ENCODE measurements at regions not wholly inside any gene's neighbourhood (a gene's known extent, or its start where the extent isn't known, plus 50 kb on each side); places are given as distances from the start of the nearest gene placed in this dataset.

DNA sequence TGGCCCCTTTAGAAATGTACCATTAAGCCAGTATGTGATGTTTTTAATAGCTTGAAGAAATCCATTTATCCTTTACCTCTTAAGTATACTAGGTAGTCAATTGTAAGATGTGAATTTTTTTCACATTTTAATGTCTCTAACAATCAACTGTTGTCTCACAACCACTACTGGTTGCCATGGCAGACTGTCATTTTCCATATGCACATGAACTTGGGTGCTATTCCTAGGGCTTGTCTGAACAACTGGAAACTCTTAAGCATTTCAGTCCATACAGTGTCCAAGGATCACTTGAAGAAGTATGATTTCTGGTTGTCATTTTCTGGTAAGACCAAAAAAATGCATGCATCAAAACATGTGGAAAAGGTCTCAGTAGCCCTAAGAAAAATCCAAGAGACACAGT, 315.1 kb downstream of the HHIPL2 start:
- DNase-seq, result no peak
- no peaks in the 10 kb centered on the region for H3K9me3 ChIP-seq
- no peak overlapping the region for H3K9ac ChIP-seq
- H2AFZ ChIP-seq (ENCODE audit: low read depth), result no peak overlapping the region
- H3K36me3 ChIP-seq (replicated peaks in 1 of 2; ENCODE audit: control insufficient read depth in 1 of 2, insufficient read depth in 2 of 2, low read length in 1 of 2), result no peaks in the 10 kb centered on the region
- H4K20me1 ChIP-seq (ENCODE audit: insufficient read depth), result no peaks in the 10 kb centered on the region
- ChIA-PET POLR2A (no interaction called here), CTCF (no interaction called here)
- no peaks in the 10 kb centered on the region for H3K9me2 ChIP-seq
- peaks cover 0 to 6% of the 10 kb centered on the region in 2 experiments; a peak in 1 of 4 replicates for H3K4me1 ChIP-seq (ENCODE audit: control insufficient read depth in 1 of 2, insufficient read depth in 2 of 2, low read depth in 1 of 2, low read length in 1 of 2)
- no peak overlapping the region for H3K4me2 ChIP-seq
- TF ChIP-seq POLR2AphosphoS5 (IDR thresholded peaks at IDR 0.05; ENCODE audit: low read depth, low read length) (no peak), FOSL2 (IDR thresholded peaks at IDR 0.05; ENCODE audit: borderline replicate concordance, low read depth) (no peak), RFX5 (IDR thresholded peaks at IDR 0.05; ENCODE audit: low read length) (no peak), YY1 (IDR thresholded peaks at IDR 0.05; ENCODE audit: low read depth) (no peak), RCOR1 (IDR thresholded peaks at IDR 0.05; ENCODE audit: low read length) (no peak), GABPA (IDR thresholded peaks at IDR 0.05; ENCODE audit: low read depth) (no peak), TAF1 (IDR thresholded peaks at IDR 0.05; ENCODE audit: borderline replicate concordance, low read depth, low read length) (no peak), SIN3A (IDR thresholded peaks at IDR 0.05; ENCODE audit: borderline replicate concordance, low read depth, low read length) (no peak), EZH2phosphoT487 (IDR thresholded peaks at IDR 0.05; ENCODE audit: borderline replicate concordance, low read depth) (no peak), NRF1 (IDR thresholded peaks at IDR 0.05; ENCODE audit: low read depth, low read length) (no peak), MXI1 (IDR thresholded peaks at IDR 0.05; ENCODE audit: low read depth, low read length) (no peak), JUND (IDR thresholded peaks at IDR 0.05) (no peak), RAD21 (IDR thresholded peaks at IDR 0.05; ENCODE audit: low read length) (no peak), MEF2A (IDR thresholded peaks at IDR 0.05; ENCODE audit: borderline replicate concordance, low read depth) (no peak)
- TF ChIP-seq, protein P1, sequence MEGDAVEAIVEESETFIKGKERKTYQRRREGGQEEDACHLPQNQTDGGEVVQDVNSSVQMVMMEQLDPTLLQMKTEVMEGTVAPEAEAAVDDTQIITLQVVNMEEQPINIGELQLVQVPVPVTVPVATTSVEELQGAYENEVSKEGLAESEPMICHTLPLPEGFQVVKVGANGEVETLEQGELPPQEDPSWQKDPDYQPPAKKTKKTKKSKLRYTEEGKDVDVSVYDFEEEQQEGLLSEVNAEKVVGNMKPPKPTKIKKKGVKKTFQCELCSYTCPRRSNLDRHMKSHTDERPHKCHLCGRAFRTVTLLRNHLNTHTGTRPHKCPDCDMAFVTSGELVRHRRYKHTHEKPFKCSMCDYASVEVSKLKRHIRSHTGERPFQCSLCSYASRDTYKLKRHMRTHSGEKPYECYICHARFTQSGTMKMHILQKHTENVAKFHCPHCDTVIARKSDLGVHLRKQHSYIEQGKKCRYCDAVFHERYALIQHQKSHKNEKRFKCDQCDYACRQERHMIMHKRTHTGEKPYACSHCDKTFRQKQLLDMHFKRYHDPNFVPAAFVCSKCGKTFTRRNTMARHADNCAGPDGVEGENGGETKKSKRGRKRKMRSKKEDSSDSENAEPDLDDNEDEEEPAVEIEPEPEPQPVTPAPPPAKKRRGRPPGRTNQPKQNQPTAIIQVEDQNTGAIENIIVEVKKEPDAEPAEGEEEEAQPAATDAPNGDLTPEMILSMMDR (IDR thresholded peaks at IDR 0.05), result no peak
- TF ChIP-seq, protein P2, sequence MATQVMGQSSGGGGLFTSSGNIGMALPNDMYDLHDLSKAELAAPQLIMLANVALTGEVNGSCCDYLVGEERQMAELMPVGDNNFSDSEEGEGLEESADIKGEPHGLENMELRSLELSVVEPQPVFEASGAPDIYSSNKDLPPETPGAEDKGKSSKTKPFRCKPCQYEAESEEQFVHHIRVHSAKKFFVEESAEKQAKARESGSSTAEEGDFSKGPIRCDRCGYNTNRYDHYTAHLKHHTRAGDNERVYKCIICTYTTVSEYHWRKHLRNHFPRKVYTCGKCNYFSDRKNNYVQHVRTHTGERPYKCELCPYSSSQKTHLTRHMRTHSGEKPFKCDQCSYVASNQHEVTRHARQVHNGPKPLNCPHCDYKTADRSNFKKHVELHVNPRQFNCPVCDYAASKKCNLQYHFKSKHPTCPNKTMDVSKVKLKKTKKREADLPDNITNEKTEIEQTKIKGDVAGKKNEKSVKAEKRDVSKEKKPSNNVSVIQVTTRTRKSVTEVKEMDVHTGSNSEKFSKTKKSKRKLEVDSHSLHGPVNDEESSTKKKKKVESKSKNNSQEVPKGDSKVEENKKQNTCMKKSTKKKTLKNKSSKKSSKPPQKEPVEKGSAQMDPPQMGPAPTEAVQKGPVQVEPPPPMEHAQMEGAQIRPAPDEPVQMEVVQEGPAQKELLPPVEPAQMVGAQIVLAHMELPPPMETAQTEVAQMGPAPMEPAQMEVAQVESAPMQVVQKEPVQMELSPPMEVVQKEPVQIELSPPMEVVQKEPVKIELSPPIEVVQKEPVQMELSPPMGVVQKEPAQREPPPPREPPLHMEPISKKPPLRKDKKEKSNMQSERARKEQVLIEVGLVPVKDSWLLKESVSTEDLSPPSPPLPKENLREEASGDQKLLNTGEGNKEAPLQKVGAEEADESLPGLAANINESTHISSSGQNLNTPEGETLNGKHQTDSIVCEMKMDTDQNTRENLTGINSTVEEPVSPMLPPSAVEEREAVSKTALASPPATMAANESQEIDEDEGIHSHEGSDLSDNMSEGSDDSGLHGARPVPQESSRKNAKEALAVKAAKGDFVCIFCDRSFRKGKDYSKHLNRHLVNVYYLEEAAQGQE (IDR thresholded peaks at IDR 0.05; ENCODE audit: low read depth, low read length), result no peak
- TF ChIP-seq, protein P3, sequence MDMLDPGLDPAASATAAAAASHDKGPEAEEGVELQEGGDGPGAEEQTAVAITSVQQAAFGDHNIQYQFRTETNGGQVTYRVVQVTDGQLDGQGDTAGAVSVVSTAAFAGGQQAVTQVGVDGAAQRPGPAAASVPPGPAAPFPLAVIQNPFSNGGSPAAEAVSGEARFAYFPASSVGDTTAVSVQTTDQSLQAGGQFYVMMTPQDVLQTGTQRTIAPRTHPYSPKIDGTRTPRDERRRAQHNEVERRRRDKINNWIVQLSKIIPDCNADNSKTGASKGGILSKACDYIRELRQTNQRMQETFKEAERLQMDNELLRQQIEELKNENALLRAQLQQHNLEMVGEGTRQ (IDR thresholded peaks at IDR 0.05; ENCODE audit: borderline replicate concordance, low read depth, low read length), result no peak
- TF ChIP-seq, protein P4, sequence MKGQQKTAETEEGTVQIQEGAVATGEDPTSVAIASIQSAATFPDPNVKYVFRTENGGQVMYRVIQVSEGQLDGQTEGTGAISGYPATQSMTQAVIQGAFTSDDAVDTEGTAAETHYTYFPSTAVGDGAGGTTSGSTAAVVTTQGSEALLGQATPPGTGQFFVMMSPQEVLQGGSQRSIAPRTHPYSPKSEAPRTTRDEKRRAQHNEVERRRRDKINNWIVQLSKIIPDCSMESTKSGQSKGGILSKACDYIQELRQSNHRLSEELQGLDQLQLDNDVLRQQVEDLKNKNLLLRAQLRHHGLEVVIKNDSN (IDR thresholded peaks at IDR 0.05; ENCODE audit: borderline replicate concordance, low read depth), result no peak
- TF ChIP-seq, protein P5, sequence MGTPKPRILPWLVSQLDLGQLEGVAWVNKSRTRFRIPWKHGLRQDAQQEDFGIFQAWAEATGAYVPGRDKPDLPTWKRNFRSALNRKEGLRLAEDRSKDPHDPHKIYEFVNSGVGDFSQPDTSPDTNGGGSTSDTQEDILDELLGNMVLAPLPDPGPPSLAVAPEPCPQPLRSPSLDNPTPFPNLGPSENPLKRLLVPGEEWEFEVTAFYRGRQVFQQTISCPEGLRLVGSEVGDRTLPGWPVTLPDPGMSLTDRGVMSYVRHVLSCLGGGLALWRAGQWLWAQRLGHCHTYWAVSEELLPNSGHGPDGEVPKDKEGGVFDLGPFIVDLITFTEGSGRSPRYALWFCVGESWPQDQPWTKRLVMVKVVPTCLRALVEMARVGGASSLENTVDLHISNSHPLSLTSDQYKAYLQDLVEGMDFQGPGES (IDR thresholded peaks at IDR 0.05; ENCODE audit: low read depth, low read length), result no peak
- TF ChIP-seq, protein P6, sequence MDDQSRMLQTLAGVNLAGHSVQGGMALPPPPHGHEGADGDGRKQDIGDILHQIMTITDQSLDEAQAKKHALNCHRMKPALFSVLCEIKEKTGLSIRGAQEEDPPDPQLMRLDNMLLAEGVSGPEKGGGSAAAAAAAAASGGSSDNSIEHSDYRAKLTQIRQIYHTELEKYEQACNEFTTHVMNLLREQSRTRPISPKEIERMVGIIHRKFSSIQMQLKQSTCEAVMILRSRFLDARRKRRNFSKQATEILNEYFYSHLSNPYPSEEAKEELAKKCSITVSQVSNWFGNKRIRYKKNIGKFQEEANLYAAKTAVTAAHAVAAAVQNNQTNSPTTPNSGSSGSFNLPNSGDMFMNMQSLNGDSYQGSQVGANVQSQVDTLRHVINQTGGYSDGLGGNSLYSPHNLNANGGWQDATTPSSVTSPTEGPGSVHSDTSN (IDR thresholded peaks at IDR 0.05), result no peak
- H3K27ac ChIP-seq (ENCODE audit: low read depth in 2 of 2, low read length in 1 of 2), result no peak overlapping the region
- H3K4me3 ChIP-seq (ENCODE audit: low read depth in 2 of 2, low read length in 1 of 2), result no peak overlapping the region
- H3F3A ChIP-seq (replicated peaks; ENCODE audit: insufficient read depth), result no peaks in the 10 kb centered on the region
- H3K79me2 ChIP-seq (ENCODE audit: insufficient read depth), result no peaks in the 10 kb centered on the region
- H3K27me3 ChIP-seq (ENCODE audit: insufficient read depth), result no peaks in the 10 kb centered on the region
